Thyroid gland (tissue), 4 donors: ENCODE measurements at regions not wholly inside any gene's neighbourhood (a gene's known extent, or its start where the extent isn't known, plus 50 kb on each side); places are given as distances from the start of the nearest gene placed in this dataset.

Source experiments
- POLR2A ChIP-seq, 2 donors: fragments of 450-650 bp; IDR thresholded peaks; one replicate each; pipeline ENCODE4 v1.6.1; 2017; ENCODE audit warnings: antibody characterized with exemption in 2 of 2, mild to moderate bottlenecking in 2 of 2, moderate library complexity in 1 of 2
- TF ChIP-seq, protein P1 (sequence below), 6 experiments: fragments of 200-600 bp in 3 of 6; fragments of 450-650 bp in 3 of 6; sonication (generic) in 3 of 6; IDR thresholded peaks; one replicate each; pipeline ENCODE4 v1.5.1; 2016 to 2019; ENCODE audit warnings: antibody characterized with exemption in 6 of 6, mild to moderate bottlenecking in 2 of 6, inconsistent platforms in 1 of 6, moderate library complexity in 1 of 6

GRCh38 chr12:24463375-24463774 is 485.5 kb downstream of the BCAT1 start:
- TF ChIP-seq POLR2A (IDR thresholded peaks at IDR 0.05), result no peak
- TF ChIP-seq, protein P1, sequence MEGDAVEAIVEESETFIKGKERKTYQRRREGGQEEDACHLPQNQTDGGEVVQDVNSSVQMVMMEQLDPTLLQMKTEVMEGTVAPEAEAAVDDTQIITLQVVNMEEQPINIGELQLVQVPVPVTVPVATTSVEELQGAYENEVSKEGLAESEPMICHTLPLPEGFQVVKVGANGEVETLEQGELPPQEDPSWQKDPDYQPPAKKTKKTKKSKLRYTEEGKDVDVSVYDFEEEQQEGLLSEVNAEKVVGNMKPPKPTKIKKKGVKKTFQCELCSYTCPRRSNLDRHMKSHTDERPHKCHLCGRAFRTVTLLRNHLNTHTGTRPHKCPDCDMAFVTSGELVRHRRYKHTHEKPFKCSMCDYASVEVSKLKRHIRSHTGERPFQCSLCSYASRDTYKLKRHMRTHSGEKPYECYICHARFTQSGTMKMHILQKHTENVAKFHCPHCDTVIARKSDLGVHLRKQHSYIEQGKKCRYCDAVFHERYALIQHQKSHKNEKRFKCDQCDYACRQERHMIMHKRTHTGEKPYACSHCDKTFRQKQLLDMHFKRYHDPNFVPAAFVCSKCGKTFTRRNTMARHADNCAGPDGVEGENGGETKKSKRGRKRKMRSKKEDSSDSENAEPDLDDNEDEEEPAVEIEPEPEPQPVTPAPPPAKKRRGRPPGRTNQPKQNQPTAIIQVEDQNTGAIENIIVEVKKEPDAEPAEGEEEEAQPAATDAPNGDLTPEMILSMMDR (IDR thresholded peaks at IDR 0.05), result no peak
